ENCODE measurements at regions not wholly inside any gene's neighbourhood (a gene's known extent, or its start where the extent isn't known, plus 50 kb on each side); places are given as distances from the start of the nearest gene placed in this dataset.

GRCh38 chr9:117643288-117643654 lies 60.9 kb upstream of the TLR4 start:
- TF ChIP-seq POLR2A (IDR thresholded peaks at IDR 0.05; ENCODE audit: control extremely low read depth in 1 of 2, low read depth in 2 of 2, low read length in 2 of 2): no peak
- no peak for TF ChIP-seq CTCF (IDR thresholded peaks at IDR 0.05; ENCODE audit: control extremely low read depth in 1 of 3, insufficient read depth in 1 of 3, low read depth in 1 of 3, low read length in 3 of 3)
- TF ChIP-seq MAFK (IDR thresholded peaks at IDR 0.05; ENCODE audit: low read depth, low read length): no peak
- TF ChIP-seq JUN (IDR thresholded peaks at IDR 0.05; ENCODE audit: low read depth, low read length): no peak
- TF ChIP-seq TAF1 (IDR thresholded peaks at IDR 0.05; ENCODE audit: low read depth, low read length): no peak
- TF ChIP-seq SIRT6 (IDR thresholded peaks at IDR 0.05; ENCODE audit: low read length): no peak
- no peak for TF ChIP-seq PHF8 (conservative IDR thresholded peaks at IDR 0.05; ENCODE audit: low read depth, low read length)
- TF ChIP-seq CREB1 (IDR thresholded peaks at IDR 0.05): no peak
- no peak for TF ChIP-seq EZH2 (IDR thresholded peaks at IDR 0.05; ENCODE audit: low read depth, low read length, severe bottlenecking)
- no peak for TF ChIP-seq YY1 (IDR thresholded peaks at IDR 0.05; ENCODE audit: low read depth, low read length)
- no peak for TF ChIP-seq EP300 (IDR thresholded peaks at IDR 0.05; ENCODE audit: borderline replicate concordance in 1 of 2, low read depth in 2 of 2, low read length in 2 of 2)
- TF ChIP-seq ZNF274 (IDR thresholded peaks at IDR 0.05; ENCODE audit: borderline replicate concordance, extremely low read depth, low read length): no peak
